ENCODE measurements at regions not wholly inside any gene's neighbourhood (a gene's known extent, or its start where the extent isn't known, plus 50 kb on each side); places are given as distances from the start of the nearest gene placed in this dataset.
"Not testable (repeated sequence)": the region's sequence is repeated elsewhere in the genome, so short reads cannot be mapped to it uniquely, and the experiment has no call there.

- DNase-seq (ENCODE audit: low read depth): not testable (repeated sequence)
These were observed 192.0 kb upstream of the MEIS1 start for GRCh38 chr2:66242888-66243287.

DNA sequence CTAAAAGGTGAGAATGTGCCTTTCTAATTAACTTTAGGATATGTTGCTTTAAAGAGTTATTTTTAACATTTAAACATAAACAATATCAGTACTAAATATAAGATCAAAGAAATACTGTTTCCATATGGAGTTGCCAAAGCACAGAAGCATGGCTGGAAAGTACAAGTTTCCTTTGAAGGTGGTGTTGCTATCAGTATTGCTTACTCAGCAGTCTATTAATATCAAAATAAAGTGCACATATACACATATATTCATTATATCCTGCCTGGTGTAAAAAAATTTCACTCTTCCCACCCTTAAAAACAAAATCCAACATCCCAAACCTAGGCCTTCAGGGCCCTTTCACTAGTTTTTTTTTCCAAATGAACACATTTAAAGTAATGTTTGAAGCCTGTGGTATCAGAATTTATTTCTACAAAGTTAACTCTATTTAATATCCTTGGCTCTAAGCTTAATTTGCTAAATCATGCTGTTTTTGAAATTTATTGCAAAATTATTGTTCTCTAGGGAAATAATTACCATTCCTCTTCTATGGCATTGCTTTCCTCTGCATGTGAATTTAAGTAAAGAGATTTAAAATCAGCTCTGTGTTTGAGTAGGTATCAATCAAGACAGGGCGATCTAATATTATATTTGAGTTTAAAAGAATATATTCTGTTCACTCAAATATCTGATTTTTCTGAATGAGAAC lies 192.7 kb upstream of the MEIS1 start:
- no peak for DNase-seq (ENCODE audit: low read depth)

- DNase-seq (ENCODE audit: low read depth): no peak
These were observed 194.6 kb upstream of the MEIS1 start for GRCh38 chr2:66240286-66240685.

DNA sequence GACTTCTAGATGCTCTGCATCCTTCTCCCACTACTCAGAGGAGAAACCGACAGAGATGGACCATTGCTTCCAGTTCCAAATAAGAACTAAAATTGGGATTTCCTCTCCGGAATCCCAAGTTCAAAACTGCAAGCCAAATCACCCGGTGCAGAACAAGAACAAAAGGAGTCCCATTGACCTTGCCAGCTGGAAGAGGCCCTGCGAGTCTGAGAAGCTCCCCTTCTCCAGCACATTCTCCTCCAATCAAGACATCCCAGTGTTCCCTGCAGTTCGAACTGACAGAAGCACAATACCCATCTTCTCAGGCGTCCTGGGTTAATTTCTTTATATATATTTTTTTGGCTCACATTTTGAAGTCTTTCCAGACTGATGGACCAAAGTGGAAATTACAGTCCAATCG lies 195.3 kb upstream of the MEIS1 start:
- DNase-seq (ENCODE audit: low read depth): no peak

DNA sequence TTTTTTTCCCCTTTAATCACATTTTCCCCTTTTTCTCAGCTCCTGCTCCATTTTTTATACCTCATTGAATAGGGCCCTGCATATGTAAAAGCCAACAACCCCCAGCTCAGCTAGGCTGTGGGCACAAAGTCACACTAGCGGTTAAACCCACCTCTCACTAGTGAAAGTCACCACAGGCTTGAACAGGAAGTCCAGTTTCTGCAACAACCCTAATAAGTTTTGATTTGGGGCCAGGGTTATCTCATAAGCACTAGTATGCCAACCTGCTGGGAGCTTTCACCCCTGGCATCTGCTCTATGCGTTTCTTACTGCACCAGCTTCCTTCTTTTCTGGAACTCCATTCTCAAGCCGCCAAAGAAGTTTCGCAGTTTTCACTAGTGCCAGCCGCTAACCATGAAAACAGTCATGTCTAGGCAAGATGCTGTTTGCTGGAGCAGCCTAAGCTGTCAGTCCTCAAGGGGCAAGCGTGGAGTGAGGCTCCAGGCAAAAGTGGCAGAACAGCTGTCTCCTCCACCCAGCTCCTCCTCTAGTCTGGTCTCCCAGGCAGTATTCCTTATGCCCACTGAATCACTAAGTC lies 197.0 kb upstream of the MEIS1 start:
- DNase-seq (ENCODE audit: low read depth): no peak

DNA sequence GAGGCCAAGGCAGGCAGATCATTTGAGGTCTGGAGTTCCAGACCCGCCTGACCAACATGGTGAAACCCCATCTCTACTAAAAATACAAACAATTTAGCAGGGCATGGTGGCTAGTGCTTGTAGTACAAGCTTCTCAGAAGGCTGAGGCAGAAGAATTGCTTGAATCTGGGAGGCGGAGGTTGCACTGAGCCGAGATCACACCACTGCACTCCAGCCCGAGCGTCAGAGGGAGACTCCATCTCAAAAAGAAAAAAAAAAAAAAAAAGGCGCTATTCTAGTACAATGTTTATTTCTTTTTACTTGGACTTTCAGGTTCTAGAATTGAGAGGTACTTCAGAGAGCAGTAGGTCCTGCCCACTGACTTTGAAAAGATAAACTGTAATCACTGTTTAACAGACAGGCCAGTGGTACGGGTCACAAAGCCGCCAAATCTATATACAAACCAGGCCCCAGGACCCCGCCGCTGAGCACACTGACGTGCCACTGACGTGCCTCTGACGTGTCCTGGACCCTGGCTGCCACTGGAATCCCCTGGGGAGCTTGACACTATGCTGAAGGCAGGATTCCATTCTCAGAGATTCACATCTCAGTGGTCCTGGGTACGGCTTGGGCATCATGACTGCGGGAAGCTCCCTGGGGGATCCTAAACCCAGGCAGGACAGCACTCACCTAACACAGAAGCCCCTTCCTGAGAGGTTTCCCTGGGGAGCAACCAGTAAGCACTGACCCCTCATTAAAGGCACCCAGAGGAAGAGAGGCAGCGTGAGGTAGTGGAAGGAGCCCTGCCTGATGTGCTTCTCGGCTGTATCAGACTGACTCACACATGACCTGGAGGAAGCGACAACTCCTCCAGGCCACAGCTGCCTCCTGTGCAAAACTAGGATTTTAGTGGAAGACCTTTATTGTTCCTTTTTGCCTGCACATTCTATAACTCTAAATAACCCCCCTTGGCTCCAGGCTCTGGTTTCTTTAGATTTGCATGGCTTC lies 197.8 kb upstream of the MEIS1 start:
- no peak for DNase-seq (ENCODE audit: low read depth)

DNA sequence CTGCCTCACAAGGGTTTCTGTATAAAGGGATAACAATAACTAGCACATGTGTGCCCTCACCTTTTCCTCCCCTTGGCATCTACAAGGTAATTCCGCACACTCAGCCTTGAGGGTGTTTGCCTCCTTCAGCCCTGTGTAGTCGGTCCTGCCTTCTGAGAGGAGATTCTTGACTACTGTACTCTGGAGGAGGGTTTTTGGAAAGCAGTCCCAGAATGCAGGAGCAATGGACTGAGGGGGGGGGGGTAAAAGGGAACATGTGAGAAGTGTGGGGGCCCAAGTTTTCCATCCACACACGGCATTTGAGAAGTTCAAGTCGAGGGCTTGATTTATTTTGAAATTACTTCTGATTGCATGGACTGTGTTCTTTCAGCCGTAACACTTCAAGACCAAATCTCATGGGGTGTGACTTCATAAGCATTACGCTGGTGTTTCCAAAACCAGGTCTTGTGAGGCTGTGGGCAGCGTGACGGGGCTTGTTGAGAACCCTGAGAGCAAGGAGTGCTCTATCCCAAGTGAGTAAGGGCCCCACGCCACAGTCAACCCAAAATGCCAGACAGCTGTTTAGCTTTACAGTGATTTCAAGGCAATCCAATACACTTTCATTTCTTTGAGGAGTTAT lies 198.7 kb upstream of the MEIS1 start:
- no peak for DNase-seq (ENCODE audit: low read depth)

- DNase-seq (ENCODE audit: low read depth): no peak
These were observed 199.5 kb upstream of the MEIS1 start for GRCh38 chr2:66235428-66235827.

- no peak for DNase-seq (ENCODE audit: low read depth)
These were observed 200.9 kb upstream of the MEIS1 start for GRCh38 chr2:66233981-66234380.

- no peak for DNase-seq (ENCODE audit: low read depth)
These were observed 206.8 kb upstream of the MEIS1 start for GRCh38 chr2:66228128-66228547.

GRCh38 chr2:66217039-66217585 lies 217.8 kb upstream of the MEIS1 start:
- no peak for DNase-seq (ENCODE audit: low read depth)

DNA sequence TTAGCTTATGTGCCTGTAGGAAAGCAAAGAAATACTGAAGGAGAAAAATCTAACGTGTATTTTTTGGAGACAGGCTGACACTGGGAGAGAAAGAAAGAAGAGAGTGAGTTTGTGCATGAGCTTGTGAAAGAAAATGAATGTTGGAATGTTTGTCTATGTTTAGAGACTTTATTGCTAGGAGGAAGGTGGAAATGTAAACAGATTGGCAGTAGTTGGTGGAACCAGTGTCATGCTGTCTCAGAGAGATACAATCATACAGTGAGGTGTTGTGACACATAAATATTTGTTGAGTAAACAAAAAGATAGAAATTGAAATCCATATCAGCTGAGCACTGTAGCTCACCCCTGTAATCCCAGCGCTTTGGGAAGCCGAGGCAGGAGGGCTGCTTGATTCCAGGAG lies 222.2 kb upstream of the MEIS1 start:
- no peak for DNase-seq (ENCODE audit: low read depth)

GRCh38 chr2:66202586-66202985 lies 232.3 kb upstream of the MEIS1 start:
- no peak for DNase-seq (ENCODE audit: low read depth)

DNA sequence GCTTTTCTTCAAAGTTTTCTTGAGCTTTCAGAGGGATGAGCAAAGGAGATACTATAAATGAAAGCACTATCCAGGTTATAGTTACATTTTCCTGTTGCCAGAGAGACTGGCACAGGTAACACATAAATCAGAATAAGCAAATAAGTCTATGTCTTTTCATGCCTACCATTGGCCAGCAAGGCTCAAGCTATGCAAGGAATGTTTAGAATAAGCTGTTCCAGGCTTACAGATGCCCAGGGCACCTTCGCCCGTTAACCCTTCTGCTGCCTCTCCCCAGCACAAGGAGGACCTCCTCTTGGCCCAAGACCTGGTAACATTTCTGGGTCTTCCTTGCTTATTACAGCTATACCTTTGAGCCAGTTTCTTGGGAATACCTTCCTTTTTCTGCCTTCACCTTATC lies 233.7 kb upstream of the MEIS1 start:
- DNase-seq (ENCODE audit: low read depth): no peak

- DNase-seq (ENCODE audit: low read depth): no peak
These were observed 236.1 kb upstream of the MEIS1 start for GRCh38 chr2:66198873-66199272.

DNA sequence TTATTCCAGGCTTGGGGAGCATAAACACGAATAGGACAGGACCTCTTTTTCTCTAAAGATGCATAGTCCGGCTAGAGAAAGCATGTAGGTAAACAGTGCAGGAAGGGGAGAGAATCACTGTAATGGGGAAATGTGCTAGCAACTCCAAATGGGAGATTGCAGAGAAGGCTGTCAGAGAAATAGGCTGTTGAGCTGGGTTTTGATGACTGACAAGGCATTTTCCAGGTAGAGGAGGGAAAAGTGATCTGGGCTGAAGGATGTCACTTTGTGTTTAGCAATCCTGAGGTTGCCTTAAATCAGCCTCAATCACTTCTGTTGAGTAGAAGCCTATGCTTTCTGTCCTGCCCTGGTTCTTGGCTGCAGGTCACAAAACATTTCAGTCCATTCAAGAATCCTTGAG lies 242.0 kb upstream of the MEIS1 start:
- no peak for DNase-seq (ENCODE audit: low read depth)

DNA sequence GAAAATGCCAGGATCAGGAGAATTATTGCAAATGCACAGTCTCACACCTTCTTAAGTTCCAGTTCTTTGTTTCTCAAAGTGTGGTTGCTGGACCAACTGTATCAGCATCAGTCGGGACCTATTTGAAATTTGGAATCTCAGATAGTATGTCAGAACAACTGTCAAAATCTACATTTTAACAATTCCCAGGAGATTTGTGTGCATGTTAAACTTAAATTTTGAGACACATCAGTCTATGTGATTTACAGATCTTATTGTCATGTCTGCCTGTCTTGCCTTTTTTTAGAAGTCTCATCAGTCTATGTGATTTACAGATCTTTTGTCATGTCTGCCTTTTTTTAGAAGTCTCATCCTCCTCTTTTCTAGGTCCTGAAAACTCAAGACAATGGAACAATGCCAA lies 243.6 kb upstream of the MEIS1 start:
- DNase-seq (ENCODE audit: low read depth): no peak

DNA sequence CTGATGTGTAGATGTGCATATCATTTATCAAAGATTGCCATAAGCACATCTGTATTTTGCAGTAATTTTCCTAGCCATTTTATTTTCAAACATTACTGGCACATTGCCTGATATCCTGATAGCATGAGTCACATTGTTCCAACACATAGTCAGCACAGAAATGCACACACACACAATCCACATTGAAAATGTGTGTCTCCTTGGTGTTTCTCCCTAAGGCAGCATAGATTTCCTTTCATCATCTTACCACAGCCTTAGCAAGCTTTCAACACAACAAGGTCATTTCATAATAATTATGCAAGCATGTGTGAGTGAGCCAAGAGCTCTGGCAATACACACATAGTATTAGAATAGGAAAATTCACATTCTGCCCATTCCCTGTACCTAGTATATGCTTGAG lies 245.4 kb upstream of the MEIS1 start:
- DNase-seq (ENCODE audit: low read depth): no peak

- no peak for DNase-seq (ENCODE audit: low read depth)
These were observed 248.4 kb upstream of the MEIS1 start for GRCh38 chr2:66186537-66186936.

DNA sequence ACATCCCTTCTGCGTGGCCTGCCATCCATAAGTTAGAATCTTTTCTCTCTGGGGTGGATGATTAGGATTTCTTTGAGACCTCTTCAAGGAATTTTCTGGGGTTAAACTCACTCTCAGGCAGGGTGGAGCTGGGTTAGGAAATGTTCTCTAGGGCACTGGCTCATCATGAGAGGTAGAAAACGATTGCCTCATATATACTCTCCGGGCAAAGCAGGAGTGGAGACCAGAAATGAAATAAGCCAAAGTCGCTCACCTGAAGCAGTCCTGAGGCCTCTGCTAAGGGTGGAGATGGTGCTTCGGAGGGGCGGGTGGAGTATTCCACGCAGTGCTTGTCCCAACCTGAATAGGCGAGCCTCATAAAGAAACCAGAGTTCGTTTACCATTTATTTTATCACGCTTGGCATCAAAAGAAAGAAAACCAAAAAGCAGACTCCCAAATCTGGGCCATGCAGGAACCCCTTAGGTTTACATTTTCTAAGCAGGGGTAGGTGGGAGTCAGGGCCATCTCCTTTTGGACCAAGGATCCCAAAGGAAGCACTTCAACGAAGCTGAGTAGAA lies 249.3 kb upstream of the MEIS1 start:
- DNase-seq (ENCODE audit: low read depth): no peak

- DNase-seq (ENCODE audit: low read depth): not testable (repeated sequence)
These were observed 257.7 kb upstream of the MEIS1 start for GRCh38 chr2:66177128-66177796.

Data from GM04504 (cell line).